K562 (cell line): ENCODE measurements at regions not wholly inside any gene's neighbourhood (a gene's known extent, or its start where the extent isn't known, plus 50 kb on each side); places are given as distances from the start of the nearest gene placed in this dataset.

ENCODE experiments used
- ATAC-seq: fragments of 200-7000 bp; cut with Tn5 transposase; 3 replicates; pipeline ENCODE4 v1.9.1; 2020; ENCODE audit warnings: moderate library complexity
- BruUV-seq: library from RNA; stranded (reverse); fragments of 400-500 nt; replicated peaks from 2 replicates; lab custom pipeline; 2021; lab: Mats Ljungman, UMichigan
- CTCF ChIA-PET: fragments of 300-600 bp; formaldehyde crosslinking; extraction: SDS; loops from one replicate; lab custom pipeline; 2021; ENCODE audit warnings: low intra/inter-chr PET ratio; lab: Yijun Ruan, JAX
- POLR2A ChIA-PET: fragments of 300-600, 350-650 bp; sonication (Branson Sonifier 250); formaldehyde crosslinking; extraction: SDS; loops from one replicate; lab custom pipeline; 2021; ENCODE audit warnings: antibody characterized with exemption, inconsistent platforms; lab: Yijun Ruan, JAX
- DNase-seq, 4 experiments: peaks; one replicate each; pipeline versions ENCODE4 v3.0.0 to v3.0.0-alpha.2; 2011 to 2018; ENCODE audit warnings: low spot score in 3 of 4, mixed read lengths in 3 of 4; ENCODE audit errors: extremely low read depth in 1 of 4
- FAIRE-seq: peaks from 2 replicates; lab custom pipeline; 2011; peaks lifted over from hg19 to GRCh38; lab: Jason Lieb, UNC
- H2AFZ ChIP-seq: 2 replicates; pipeline ENCODE4 v1.6.0; 2011; ENCODE audit warnings: low read depth, low read length, control low read depth, inconsistent platforms
- H3K27ac ChIP-seq: fragments of 200-600 bp; 3 replicates; pipeline ENCODE4 v1.8.0; 2011; ENCODE audit warnings: low read depth, mild to moderate bottlenecking, control low read depth, inconsistent platforms, low read length, moderate library complexity, mixed read lengths; ENCODE audit errors: extremely low read depth
- H3K27me3 ChIP-seq, 2 experiments: fragments of 300-600 bp in 1 of 2; 2 replicates in 1 of 2; 3 replicates in 1 of 2; pipeline versions ENCODE4 v1.6.0 to v1.8.0; 2011; ENCODE audit warnings: inconsistent platforms in 2 of 2, low read length in 2 of 2, mild to moderate bottlenecking in 1 of 2, mixed read lengths in 1 of 2, moderate library complexity in 1 of 2; ENCODE audit not compliant: control insufficient read depth in 2 of 2, insufficient read depth in 2 of 2
- H3K36me3 ChIP-seq: fragments of 300-600 bp; 3 replicates; pipeline ENCODE4 v1.8.0; 2011; ENCODE audit warnings: mild to moderate bottlenecking, low read length, inconsistent platforms; ENCODE audit not compliant: control insufficient read depth, insufficient read depth
- H3K4me1 ChIP-seq, 2 experiments: fragments of 200-600 bp in 1 of 2; replicated peaks in 1 of 2; 2 replicates in 1 of 2; 3 replicates in 1 of 2; pipeline versions ENCODE4 v1.5.1 to v1.8.0; 2011; ENCODE audit warnings: inconsistent platforms in 2 of 2, low read length in 2 of 2, mild to moderate bottlenecking in 1 of 2, mixed read lengths in 1 of 2, moderate library complexity in 1 of 2; ENCODE audit not compliant: control insufficient read depth in 2 of 2, insufficient read depth in 2 of 2
- H3K4me2 ChIP-seq: 2 replicates; pipeline ENCODE4 v1.6.1; 2011; ENCODE audit warnings: low read length, control low read depth, inconsistent platforms, mixed read lengths; ENCODE audit not compliant: insufficient read depth
- H3K4me3 ChIP-seq: fragments of 200-600 bp; sonication (generic), shearing (Covaris generic); 2 replicates; pipeline ENCODE4 v1.5.1; 2016; ENCODE audit warnings: control low read depth, inconsistent platforms
- H3K79me2 ChIP-seq: fragments of 200-600 bp; 3 replicates; pipeline ENCODE4 v1.8.0; 2011; ENCODE audit warnings: low read length, inconsistent platforms; ENCODE audit not compliant: control insufficient read depth, insufficient read depth
- H3K9ac ChIP-seq, 2 experiments: 2 replicates each; pipeline versions ENCODE4 v1.6.0 to v1.6.1; 2011; ENCODE audit warnings: low read depth in 2 of 2, low read length in 2 of 2, control low read depth in 1 of 2, inconsistent platforms in 1 of 2, mild to moderate bottlenecking in 1 of 2, mixed read lengths in 1 of 2; ENCODE audit not compliant: insufficient read depth in 1 of 2
- H3K9me1 ChIP-seq: one replicate; pipeline ENCODE4 v1.6.0; 2011; ENCODE audit warnings: inconsistent platforms, mild to moderate bottlenecking, low read length, moderate library complexity; ENCODE audit not compliant: control insufficient read depth, insufficient read depth
- H3K9me3 ChIP-seq: replicated peaks from 2 replicates; pipeline ENCODE4 v1.5.1; 2011; ENCODE audit warnings: low read depth, low read length, inconsistent platforms; ENCODE audit not compliant: control insufficient read depth, insufficient read depth
- H4K20me1 ChIP-seq: replicated peaks from 2 replicates; pipeline ENCODE4 v1.6.1; 2011; ENCODE audit warnings: low read length, inconsistent platforms, mixed read lengths; ENCODE audit not compliant: control insufficient read depth, insufficient read depth
- CHD2 ChIP-seq: IDR thresholded peaks from 2 replicates; pipeline ENCODE4 v1.6.1; 2011; ENCODE audit warnings: low read depth, low read length
- DIDO1 ChIP-seq: fragments of 450-650 bp; IDR thresholded peaks from 2 replicates; pipeline ENCODE4 v1.6.1; 2016; ENCODE audit warnings: low read depth, missing biosample characterization, missing genetic modification characterization
- FOXJ2 ChIP-seq: fragments of 200-800 bp; sonication (Bioruptor generic); IDR thresholded peaks from 2 replicates; pipeline ENCODE4 v1.6.1; 2016; ENCODE audit warnings: missing genetic modification characterization, missing compliant biosample characterization
- HDGF ChIP-seq: fragments of 450-650 bp; IDR thresholded peaks from 2 replicates; pipeline ENCODE4 v1.6.1; 2016
- IRF2 ChIP-seq: sonication (generic); formaldehyde crosslinking; IDR thresholded peaks from 2 replicates; pipeline ENCODE4 v1.8.1; 2022; ENCODE audit warnings: mild to moderate bottlenecking, missing genetic modification reagents
- KLF6 ChIP-seq: fragments of 250-450 bp; sonication (Bioruptor Pico); IDR thresholded peaks from 2 replicates; pipeline ENCODE4 v1.4.0; 2020; ENCODE audit warnings: mild to moderate bottlenecking, moderate library complexity, borderline replicate concordance
- MAFG ChIP-seq: fragments of 450-650 bp; conservative IDR thresholded peaks from 2 replicates; pipeline ENCODE4 v1.6.1; 2016; ENCODE audit warnings: missing genetic modification characterization, missing compliant biosample characterization
- SMAD4 ChIP-seq: fragments of 250-450 bp; sonication (Bioruptor Pico); conservative IDR thresholded peaks from 2 replicates; pipeline ENCODE4 v1.8.0; 2021; ENCODE audit warnings: inconsistent platforms, mild to moderate bottlenecking, moderate library complexity
- TAF1 ChIP-seq: IDR thresholded peaks from 2 replicates; pipeline ENCODE4 v1.6.1; 2011; ENCODE audit warnings: mild to moderate bottlenecking, low read length, moderate library complexity; ENCODE audit not compliant: insufficient read depth, control insufficient read depth, severe bottlenecking; ENCODE audit errors: extremely low read depth
- U2AF1 ChIP-seq: fragments of 200-400 bp; formaldehyde crosslinking; optimal IDR thresholded peaks from 2 replicates; pipeline ENCODE3; 2017; ENCODE audit warnings: mild to moderate bottlenecking, low read depth, low read length, moderate library complexity
- WGBS: fragments of 100-300 bp; shearing (Covaris generic); methylation state at CpG from one replicate; pipeline ENCODE4 v1.1.6; 2016; ENCODE audit warnings: low coverage, mixed read lengths; ENCODE audit not compliant: insufficient coverage; ENCODE audit errors: missing lambda C conversion rate; 5-methylcytosine and 5-hydroxymethylcytosine counted together
- in situ Hi-C: fragments of 300-500 bp; cut with MboI; formaldehyde crosslinking; loops from 4 replicates; pipeline ENCODE4 v1.15.0; 2018; ENCODE audit warnings: inconsistent platforms, mixed read lengths
- intact Hi-C: fragments of 100-400 bp; cut with micrococcal nuclease; formaldehyde crosslinking; loops from 2 replicates; pipeline ENCODE4 v1.14.2; 2022
- TF ChIP-seq, protein P1 (sequence below): IDR thresholded peaks from 2 replicates; pipeline ENCODE4 v1.6.1; 2012; ENCODE audit warnings: low read depth, low read length, improper control_type of control experiment, borderline replicate concordance
- TF ChIP-seq, protein P2 (sequence below): IDR thresholded peaks from 3 replicates; pipeline ENCODE4 v1.6.1; 2011; ENCODE audit warnings: borderline replicate concordance, mild to moderate bottlenecking, moderate library complexity; ENCODE audit not compliant: insufficient read length; ENCODE audit errors: extremely low read depth

DNA sequence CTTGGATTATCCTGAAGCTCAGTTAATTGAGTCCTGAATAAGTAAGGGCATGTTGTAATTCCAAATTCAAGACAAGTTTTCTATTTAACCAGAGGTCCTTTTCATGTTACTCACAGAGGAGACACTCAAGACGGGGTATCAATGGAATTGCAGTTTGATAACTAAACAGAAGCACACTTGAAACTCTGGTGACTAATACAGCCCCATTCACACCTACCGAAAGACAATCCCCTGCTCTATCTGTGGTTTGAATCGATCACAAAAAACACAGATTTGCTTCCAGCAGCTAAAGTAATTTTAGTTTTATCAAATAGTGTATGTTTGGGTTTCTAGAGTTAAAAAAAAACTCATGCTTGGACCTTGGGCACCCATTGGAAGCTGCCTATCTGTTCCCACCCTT is 60.4 kb downstream of the TEX35 start:
- intact Hi-C loops (no loop called here), in situ Hi-C loops (no loop called here)
- TF ChIP-seq TAF1 (no peak), FOXJ2 (tag) (no peak), KLF6 (no peak), HDGF (no peak)
- BruUV-seq, result no TSS peak
- no peaks in the 10 kb centered on the region for H3K27me3 ChIP-seq
- DNase-seq (no peak), FAIRE-seq (no peak), ATAC-seq (no peak)
- ChIA-PET POLR2A (interaction anchor here (0.6 to 1.5 kb wide), 2 partner anchors 15 to 41 kb away, joined by 3 to 8 read pairs; no protein-coding TSS in a partner anchor), CTCF (no interaction called here)
- H3K9me3 ChIP-seq, result no peaks in the 10 kb centered on the region
- no peak overlapping the region for H3K9ac ChIP-seq
- H3K4me1 ChIP-seq, result no peaks in the 10 kb centered on the region
- H3K4me2 ChIP-seq, result no peak overlapping the region
- no peak overlapping the region for H3K27ac ChIP-seq
- H3K9me1 ChIP-seq, result no peaks in the 10 kb centered on the region
- H3K79me2 ChIP-seq, result no peaks in the 10 kb centered on the region
- no peaks in the 10 kb centered on the region; the same call in 1 of the 2 replicates for H4K20me1 ChIP-seq
- 0% methylated on average over 3 of the region's 3 CpGs for WGBS
- H3K4me3 ChIP-seq, result no peak overlapping the region
- H3K36me3 ChIP-seq, result no peaks in the 10 kb centered on the region
- H2AFZ ChIP-seq, result no peak overlapping the region

GRCh38 chr1:178574345-178574744 is 61.4 kb downstream of the TEX35 start:
- H3K4me1 ChIP-seq, result no peaks in the 10 kb centered on the region
- no peak overlapping the region for H3K27ac ChIP-seq
- no peaks in the 10 kb centered on the region for H3K9me3 ChIP-seq
- DNase-seq (no peak), ATAC-seq (no peak), FAIRE-seq (no peak)
- H3K9ac ChIP-seq, result no peak overlapping the region
- in situ Hi-C loops, result no loop called here
- whole genome bisulfite sequencing, result 0% methylated on average over 2 of the region's 2 CpGs
- H4K20me1 ChIP-seq, result no peaks in the 10 kb centered on the region; the same call in 1 of the 2 replicates
- no peaks in the 10 kb centered on the region for H3K36me3 ChIP-seq
- intact Hi-C loops, result no loop called here
- no peak overlapping the region for H3K4me3 ChIP-seq
- no TSS peak for BruUV-seq
- H2AFZ ChIP-seq, result no peak overlapping the region
- ChIA-PET POLR2A (no interaction called here), CTCF (no interaction called here)
- H3K4me2 ChIP-seq, result no peak overlapping the region
- no peaks in the 10 kb centered on the region for H3K27me3 ChIP-seq
- H3K9me1 ChIP-seq, result no peaks in the 10 kb centered on the region
- H3K79me2 ChIP-seq, result no peaks in the 10 kb centered on the region
- no peak for TF ChIP-seq SMAD4 (CRISPR knock-in tag)
- TF ChIP-seq, protein P1, sequence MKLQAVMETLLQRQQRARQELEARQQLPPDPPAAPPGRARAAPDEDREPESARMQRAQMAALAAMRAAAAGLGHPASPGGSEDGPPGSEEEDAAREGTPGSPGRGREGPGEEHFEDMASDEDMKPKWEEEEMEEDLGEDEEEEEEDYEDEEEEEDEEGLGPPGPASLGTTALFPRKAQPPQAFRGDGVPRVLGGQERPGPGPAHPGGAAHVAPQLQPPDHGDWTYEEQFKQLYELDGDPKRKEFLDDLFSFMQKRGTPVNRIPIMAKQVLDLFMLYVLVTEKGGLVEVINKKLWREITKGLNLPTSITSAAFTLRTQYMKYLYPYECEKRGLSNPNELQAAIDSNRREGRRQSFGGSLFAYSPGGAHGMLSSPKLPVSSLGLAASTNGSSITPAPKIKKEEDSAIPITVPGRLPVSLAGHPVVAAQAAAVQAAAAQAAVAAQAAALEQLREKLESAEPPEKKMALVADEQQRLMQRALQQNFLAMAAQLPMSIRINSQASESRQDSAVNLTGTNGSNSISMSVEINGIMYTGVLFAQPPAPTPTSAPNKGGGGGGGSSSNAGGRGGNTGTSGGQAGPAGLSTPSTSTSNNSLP, result no peak
- TF ChIP-seq U2AF1, result no peak
- no peak for TF ChIP-seq DIDO1 (tag)
- TF ChIP-seq, protein P2, sequence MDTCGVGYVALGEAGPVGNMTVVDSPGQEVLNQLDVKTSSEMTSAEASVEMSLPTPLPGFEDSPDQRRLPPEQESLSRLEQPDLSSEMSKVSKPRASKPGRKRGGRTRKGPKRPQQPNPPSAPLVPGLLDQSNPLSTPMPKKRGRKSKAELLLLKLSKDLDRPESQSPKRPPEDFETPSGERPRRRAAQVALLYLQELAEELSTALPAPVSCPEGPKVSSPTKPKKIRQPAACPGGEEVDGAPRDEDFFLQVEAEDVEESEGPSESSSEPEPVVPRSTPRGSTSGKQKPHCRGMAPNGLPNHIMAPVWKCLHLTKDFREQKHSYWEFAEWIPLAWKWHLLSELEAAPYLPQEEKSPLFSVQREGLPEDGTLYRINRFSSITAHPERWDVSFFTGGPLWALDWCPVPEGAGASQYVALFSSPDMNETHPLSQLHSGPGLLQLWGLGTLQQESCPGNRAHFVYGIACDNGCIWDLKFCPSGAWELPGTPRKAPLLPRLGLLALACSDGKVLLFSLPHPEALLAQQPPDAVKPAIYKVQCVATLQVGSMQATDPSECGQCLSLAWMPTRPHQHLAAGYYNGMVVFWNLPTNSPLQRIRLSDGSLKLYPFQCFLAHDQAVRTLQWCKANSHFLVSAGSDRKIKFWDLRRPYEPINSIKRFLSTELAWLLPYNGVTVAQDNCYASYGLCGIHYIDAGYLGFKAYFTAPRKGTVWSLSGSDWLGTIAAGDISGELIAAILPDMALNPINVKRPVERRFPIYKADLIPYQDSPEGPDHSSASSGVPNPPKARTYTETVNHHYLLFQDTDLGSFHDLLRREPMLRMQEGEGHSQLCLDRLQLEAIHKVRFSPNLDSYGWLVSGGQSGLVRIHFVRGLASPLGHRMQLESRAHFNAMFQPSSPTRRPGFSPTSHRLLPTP, result no peak
- TF ChIP-seq MAFG (tag), result no peak
- no peak for TF ChIP-seq TAF1
- TF ChIP-seq IRF2 (CRISPR knock-in tag), result no peak
- TF ChIP-seq CHD2, result no peak
